ENCODE measurements at regions not wholly inside any gene's neighbourhood (a gene's known extent, or its start where the extent isn't known, plus 50 kb on each side); places are given as distances from the start of the nearest gene placed in this dataset.
"Not testable (repeated sequence)": the region's sequence is repeated elsewhere in the genome, so short reads cannot be mapped to it uniquely, and the experiment has no call there.

DNA sequence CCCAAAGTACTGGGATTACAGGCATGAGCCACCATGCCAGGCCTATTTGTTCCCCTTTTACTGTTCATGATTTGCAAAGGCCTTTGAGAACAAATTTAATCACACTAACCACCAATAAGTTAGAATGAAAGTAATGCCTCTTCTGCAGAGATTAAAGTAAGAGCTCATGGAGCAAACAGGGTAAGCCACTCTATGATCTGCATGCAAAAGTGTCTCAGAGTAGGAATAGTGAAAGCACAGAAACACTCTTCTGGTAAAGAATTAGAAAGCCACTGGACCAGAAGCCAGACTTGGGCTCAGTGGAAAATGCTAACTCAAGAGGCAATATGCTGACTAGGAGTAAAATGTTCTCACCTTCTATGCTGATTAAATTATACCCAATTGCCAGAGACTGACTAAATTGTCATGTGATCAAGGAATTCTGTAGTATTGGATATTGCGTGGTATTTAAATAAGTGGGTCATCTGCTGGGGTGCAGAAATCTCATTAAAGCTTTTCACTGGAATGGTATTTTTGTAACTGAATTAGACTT, 235.3 kb upstream of the ERBB4 start:
- DNase-seq (ENCODE audit: low read depth), result no peak

DNA sequence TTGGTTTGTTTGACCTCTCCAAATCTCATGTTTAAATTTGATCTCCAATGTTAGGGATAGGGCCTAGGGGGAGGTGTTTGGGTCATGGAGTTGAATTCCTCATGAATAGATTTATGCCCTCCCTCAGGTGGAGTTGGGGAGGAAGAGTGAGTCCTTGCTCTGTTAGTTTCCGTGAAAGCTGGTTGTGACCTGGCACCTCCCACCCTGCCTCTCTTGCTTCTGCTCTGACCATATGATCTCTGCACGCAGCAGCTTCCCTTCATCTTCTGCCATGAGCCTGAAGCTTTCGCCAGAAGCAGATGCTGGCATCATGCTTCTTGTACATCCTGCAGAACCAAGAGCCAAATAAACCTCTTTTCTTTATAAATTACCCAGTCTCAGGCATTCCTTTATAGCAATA, 231.6 kb upstream of the ERBB4 start:
- no peak for DNase-seq (ENCODE audit: low read depth)

DNA sequence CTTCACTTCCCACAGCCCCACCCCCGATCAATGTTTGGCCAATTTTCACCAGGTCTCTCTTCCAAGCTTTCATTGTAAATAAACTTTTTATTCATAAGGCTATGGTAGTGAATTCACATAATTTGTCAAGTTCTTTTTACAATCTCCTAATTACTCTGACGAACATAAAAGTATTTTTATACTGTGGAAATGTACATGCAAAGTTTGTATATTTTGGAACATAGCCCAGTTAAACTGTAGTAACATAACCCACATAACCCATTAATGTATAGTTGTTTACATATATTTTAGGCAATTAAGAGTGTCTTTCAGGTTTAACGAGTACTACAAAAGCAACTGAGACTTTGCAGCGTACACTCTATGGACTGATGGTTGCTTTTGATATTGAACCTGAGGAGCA, 228.3 kb upstream of the ERBB4 start:
- no peak for DNase-seq (ENCODE audit: low read depth)

DNA sequence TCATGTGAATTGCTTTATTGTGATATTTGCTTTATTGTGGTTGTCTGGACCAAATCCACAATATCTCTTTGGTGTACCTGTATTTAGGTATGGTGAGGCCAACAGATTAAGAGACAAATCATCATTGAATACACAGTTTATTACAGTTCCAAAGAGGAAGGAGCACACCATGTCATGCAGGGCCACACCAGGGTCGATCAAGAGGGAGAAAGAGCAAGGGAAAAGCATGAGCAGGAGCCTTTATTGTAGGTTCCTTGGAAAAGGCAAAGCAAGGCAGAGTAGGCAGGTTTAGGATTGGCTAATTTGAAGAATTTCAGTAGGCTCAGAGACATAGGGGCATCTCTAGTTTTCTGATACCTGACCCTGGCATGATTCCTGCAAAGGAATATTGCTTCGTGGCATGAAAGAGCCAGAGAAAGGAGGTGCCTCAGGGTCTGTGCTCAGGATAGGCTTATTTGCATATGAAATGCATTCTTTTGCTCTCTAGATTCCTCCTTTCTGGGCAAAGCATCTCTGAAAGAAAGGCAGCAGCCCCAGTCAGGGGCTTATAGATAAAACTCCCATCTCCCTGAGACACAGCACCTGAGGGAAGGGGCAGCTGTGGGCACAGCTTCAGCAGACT, 214.2 kb upstream of the ERBB4 start:
- no peak for DNase-seq (ENCODE audit: low read depth)

DNA sequence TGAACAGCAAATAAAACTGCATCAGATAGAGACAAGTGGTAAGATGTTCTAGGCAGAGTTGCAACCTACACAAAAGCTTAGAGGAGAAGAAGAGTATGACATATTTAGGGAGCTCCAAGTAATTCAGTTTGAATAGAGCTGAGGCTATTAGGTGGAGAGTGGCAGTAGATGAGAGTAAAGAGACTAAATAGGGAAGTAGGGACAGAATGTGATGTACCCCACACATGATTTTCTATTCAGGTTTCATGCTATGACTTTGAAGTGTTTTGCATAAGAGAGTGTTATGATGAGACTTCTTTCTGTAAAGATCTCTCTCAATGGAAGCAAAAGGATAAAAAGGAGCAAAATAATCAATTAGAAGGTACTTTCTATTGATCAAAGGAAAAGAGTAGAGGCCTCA, 206.8 kb upstream of the ERBB4 start:
- no peak for DNase-seq (ENCODE audit: low read depth)

DNA sequence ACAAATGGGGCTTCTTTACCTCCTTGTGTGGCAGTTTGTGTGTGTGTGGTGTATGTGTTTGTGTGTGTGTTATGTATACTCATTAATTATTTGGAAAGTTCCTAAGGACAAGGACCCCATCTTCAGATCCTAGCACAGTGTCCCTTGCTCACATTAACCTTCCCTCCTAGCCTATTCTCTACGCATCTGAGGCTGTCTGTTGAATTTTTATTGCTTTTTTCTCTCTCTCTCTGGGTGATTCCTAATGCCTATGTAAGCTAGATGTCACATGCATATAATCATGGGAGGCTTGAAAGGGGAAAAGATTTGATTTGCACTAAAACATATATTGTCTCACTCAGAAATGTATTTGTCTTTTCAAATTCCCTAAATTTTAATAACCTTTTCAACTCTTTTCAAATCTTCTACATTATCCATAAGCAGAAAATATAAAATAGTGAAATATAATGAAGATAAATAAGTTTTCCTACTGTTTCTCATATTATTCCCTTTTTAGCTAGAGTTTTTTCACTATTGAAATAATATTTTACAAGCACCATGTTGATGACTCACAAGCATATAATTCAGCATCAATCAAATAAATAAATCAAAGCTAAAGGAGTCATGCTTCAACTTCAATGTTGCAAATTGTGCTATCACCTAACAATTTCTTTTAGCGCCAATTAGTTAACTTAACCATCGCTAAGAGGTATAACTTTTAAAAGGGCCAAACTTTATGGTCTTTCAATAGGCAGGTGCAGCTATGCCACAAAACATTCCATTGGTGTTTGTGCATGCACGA, 199.0 kb upstream of the ERBB4 start:
- no peak for DNase-seq (ENCODE audit: low read depth)

DNA sequence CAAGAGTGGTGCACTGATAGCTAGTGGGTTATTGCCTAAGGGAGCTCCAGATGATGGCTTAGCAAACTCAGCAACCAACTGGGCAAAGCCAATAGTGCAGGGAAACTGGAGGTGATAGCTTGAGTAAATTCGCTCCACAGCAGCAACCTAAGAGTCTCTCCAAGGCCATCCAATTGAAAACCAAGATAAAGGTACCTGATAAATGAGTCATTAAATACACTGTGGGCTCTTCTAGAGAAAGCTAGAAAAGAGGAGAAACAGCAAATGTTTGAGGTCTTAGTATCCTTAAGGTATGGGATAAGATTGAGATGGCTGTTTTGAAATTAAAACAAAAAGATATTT, 197.8 kb upstream of the ERBB4 start:
- no peak for DNase-seq (ENCODE audit: low read depth)

DNA sequence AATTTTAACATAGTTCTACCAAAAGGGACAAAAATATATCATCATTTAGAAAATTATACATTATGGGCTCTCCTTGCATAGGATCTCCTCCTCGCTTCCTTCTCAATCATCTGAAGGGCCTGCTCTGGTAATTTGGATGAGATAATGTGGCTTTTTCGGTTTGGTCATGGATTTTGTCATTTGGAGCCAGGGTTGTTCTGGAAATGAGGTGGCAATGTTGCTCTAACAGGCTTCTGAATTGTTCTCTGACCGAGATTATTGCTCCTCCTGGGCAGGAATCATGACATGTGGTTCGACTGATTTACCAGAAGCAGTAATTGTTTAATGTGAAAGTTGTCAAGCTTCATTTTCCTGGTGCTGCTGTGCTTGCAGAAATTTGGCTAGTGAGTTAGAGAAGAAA, 194.7 kb upstream of the ERBB4 start:
- no peak for DNase-seq (ENCODE audit: low read depth)

DNA sequence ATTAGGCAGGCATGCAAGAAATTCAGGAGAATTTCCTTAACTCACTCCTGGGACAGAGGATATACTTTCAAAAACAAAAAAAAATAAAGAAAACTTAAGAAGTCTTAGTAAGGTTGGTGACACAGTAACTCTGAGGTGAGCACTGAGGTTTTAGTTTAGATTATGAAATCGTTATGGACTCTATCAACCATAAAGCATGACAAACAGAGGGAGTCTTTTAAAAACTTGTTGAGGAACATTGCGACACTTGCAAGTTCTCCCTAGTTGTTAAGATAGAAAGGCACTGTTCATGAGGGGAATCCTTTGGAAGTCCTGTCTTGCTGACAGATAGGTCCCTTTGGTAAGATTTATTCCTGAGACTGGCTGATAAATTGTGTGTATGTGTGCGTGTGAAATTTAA, 194.3 kb upstream of the ERBB4 start:
- DNase-seq (ENCODE audit: low read depth), result no peak

DNA sequence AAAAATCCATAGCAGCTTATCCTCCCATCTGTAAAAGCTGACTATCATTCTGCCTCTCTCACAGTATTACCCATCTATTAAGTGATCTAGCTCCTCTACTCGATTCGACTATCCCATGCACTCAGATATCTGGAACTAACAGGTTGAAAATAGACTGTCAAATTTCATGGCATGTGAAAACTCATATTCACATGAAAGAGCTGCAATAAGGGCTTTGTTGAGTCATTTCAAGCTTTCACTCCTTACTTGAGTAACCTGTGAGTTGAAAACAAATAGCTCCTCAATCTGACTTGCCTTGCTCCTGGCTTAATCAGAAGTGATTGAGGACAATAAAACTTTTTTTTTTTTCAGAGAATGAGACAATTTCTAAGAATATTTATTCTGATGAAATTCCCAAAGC, 192.4 kb upstream of the ERBB4 start:
- DNase-seq (ENCODE audit: low read depth), result no peak

DNA sequence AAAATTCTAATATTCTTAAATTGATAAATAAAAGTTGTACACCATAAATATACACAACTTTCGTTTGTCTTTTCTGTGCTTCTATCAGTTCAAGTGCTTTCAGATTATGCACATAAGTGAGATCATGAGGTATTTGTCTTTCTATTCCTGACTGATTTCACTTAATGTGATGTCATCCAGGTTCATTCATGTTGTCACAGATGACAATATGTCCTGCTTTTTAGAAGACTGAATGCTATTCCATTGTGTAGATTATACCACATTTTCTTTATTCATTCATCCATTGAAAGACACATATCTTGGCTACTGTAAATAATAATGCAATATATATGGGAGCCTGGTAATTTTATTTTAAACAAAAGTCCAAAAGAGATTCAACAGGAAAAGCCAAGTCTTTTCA, 190.1 kb upstream of the ERBB4 start:
- DNase-seq (ENCODE audit: low read depth), result no peak

DNA sequence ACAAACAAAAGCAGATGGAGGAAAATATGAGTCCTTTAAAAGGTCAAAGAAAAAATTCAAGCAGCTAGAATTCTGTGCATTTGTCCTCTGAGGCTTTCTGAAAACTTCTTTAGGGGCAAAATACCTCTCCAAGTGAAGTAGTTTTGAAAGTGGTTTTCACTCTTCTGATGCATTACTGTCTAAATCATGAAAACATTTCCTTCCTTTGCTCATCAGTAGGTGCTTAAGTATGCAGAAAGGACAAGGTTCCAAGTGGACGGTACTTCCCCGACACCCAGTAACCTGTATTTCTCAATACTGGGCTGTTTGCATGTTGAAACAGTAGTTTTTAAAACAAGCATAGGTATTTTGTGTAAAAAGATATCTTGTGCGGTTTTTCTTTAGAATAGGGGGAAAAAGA, 189.1 kb upstream of the ERBB4 start:
- DNase-seq (ENCODE audit: low read depth), result no peak

DNA sequence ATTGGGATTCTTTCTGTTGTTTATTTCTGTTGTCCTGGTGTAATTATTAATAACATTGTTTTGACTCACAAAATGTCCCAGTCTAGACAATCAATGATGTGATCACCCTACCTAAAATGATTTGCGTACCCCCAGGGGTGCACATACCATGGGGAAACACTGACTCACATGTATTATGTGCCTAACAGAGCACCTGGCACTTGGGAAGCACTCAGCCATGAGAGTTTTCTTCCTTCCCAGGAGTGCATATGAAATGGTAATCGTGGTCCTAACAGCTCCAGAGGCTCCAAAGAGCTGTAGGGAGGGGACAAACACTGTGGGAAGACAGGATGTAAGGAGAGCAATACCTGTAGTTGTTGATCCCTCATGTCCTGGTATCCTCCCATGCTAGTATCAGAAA, 187.8 kb upstream of the ERBB4 start:
- DNase-seq (ENCODE audit: low read depth), result no peak

DNA sequence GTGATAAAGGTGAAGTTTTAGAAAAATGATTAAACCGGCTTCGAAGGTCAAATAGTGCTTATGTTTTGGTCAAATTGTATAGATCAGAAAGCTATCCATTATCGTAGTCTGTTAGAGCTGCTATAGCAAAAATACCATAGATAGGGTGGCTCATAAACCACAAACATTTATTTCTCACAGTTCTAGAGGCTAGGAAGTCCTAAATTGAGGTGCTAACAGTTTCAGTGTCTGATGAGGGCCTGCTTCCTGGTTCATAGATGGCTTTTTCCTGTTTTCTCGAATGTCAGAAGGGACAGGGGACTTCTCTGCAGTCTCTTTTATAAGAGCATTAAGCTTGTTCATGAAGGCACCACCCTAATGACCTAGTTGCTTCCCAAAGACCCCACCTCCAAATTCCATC, 186.6 kb upstream of the ERBB4 start:
- DNase-seq (ENCODE audit: low read depth), result no peak

DNA sequence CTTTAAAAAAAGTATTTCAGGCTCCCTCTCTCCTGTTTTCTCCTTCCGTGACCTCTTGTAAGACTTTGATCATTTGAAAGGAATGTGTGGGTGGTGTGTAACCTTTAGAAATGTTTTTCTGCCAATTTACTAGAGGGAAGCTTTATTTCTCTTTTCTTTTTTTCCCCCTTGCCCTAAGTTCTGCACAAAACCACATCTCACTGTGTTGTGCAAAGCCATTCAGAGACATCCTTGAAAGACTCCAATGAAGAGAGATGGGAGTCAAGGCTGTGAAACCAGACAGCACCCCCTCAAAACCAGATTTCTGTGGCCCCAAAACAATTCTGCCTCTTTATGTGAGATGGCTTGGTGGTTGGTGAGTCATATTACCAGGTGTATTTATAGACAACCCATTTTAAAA, 184.6 kb upstream of the ERBB4 start:
- no peak for DNase-seq (ENCODE audit: low read depth)

DNA sequence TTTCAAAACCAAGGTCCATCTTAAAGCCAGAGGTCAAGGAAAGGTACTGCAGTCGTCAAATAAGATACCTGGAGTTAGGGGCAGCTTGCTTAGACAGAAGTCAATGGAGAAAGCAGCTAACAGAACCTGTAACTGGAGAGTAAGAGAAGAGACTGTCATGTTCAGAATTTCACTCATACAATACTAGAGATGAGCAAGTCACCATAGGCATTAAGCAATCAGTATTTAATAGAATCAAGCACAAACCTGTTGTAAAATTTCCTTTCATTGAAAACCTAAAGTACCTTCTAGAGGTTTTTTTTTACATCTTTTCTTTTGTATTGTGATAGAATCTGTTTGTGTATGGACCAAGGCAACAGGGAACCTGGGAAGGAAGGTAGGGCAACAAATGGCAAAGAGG, 183.4 kb upstream of the ERBB4 start:
- DNase-seq (ENCODE audit: low read depth), result no peak

DNA sequence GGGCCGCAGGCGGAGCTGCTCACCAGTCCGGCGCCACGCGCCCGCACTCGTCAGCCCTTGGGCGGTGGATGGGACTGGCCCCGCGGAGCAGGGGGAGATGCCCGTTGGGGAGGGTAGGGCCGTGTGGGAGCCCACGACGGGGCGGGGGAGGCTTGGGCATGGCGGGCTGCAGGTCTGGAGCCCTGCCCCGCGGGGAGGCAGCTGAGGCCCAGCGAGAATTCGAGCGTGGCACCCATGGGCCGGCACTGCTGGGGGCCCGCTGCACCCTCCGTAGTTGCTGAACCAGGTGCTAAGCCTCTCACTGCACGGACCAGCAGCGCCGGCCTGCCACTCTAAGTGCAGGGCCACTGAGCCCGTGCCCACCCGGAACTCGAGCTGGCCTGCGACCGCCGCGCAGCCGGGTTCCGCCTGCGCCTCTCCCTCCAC, 182.4 kb upstream of the ERBB4 start:
- no peak for DNase-seq (ENCODE audit: low read depth)

DNA sequence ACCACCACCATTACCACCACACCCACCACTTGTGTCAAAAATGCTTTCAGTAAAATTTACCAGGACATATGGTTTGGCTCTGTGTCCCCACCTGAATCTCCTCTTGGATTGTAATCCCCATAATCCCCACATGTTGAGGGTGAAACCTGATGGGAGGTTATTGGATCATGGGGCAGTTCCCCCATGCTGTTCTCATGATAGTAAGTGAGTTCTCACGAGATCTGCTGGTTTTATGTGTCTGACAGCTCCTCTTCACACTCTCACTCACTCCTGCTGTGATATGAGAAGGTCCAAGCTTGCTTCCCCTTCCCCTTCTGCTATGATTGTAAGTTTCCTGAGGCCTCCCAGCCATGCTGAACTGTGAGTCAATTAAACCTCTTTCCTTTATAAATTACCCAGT, 176.8 kb upstream of the ERBB4 start:
- DNase-seq (ENCODE audit: low read depth), result not testable (repeated sequence)

DNA sequence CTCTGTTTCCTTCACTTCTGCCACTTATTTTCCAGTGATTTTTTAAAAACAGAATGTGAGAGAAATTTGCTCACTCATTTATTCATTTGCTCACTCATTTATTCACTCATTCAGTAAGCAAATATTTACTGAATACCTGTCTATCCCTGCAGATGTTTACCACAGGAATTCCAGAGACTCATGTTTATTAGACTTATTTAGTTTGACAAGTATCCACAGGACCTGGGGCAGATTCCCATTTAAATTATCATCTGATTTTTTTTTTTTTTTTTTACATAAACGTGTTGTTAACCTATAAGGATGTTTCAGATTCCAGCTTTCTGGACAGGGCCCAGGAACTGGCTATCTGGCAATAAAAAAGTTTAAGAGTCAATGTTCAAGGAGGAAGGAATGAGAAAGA, 175.1 kb upstream of the ERBB4 start:
- DNase-seq (ENCODE audit: low read depth), result no peak

DNA sequence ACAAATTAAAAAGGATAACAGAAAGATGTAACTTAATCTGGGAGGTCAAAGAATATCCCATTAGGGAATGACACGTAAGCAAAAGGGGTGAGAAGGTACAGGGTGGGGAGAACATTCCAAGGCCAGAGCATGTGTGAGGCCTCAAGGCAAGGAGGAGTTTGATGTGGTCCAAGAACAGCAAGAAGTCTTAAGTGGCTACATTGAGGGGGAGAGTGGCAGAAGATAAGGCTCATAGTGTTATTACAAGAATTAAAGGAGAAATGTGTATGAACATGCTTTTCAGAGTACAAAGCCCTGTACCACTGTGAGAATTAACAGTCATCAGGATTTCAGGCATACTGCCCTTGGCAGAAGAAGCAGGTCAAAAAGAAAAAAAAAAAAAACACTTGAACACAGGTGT, 174.4 kb upstream of the ERBB4 start:
- DNase-seq (ENCODE audit: low read depth), result no peak

DNA sequence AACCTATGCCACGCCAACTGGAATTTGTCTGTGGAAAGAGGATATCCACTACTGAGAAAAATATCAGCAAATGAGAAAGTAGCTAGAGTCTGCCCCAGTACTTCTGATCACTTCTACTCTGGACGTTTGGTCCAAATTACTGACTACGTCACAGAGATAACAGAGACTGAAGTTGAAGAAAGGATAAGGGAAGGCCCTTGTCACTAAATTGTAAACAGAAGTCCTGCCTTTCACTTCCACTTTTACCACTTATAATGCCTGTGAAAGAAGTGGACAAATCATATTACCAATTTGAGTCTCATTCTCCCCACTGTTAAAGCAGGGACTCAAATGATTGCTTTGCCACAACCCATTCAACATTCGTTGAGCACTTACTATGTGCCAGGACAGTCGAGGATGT, 173.9 kb upstream of the ERBB4 start:
- DNase-seq (ENCODE audit: low read depth), result no peak

DNA sequence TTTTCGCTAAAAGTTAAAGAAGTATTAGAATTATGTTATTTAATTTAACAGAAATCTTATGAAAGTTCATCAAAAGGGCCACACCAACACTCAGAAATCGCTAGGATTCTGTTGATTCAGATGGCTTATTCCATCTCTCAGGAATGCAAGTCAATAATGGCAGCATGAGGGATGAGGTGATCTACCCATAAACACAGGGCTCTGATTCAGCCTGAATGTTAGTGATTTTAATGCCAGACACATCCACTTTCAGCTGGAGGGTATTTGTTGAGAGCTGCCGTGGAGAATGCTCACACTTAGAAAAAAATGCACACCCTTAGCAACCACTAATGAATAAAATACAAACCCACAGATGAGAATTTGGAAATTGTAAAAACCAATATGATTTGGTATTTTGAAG, 173.3 kb upstream of the ERBB4 start:
- no peak for DNase-seq (ENCODE audit: low read depth)

DNA sequence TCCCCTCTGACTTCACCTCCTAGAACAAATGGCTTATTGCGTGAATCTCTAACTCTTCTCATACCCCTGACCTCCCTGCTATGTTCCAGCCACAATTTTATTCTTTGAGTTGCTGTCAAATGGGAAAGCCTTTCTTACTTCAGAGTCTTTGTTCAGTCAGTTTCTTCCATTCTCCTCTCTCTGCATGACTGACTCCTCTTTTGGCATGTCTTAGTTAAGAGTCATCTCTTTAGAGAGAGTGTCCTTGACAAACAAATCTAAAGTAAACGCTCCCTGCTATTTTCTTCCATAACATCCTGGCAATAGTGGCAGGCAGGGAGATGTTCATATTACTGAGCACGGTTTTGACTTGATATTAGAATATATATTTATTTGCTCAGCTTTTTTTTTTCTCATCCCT, 170.7 kb upstream of the ERBB4 start:
- DNase-seq (ENCODE audit: low read depth), result no peak

DNA sequence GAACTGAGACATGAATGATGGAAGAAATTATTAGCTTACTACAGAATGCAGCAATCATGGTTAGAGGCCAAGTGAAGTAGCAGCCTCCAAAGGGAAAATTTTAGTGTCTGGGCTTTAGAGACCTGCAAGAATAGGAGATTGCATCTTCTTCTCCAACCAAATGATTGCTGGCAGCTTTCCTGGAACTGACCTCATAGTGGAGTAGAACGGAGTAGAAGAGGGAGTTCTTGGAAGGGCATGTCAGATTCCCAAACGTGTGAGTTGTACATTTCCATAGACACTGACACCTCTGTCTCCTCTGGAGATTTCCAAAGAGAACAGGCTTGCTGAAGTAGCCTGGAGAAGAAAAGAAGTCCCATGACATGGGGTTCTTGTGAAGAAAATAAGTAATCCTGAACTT, 169.8 kb upstream of the ERBB4 start:
- DNase-seq (ENCODE audit: low read depth), result no peak

All from stimulated activated CD8-positive, alpha-beta memory T cell treated with anti-CD3 and anti-CD28 coated beads, Interleukin-15, amount 100 ng/mL, for 24 hours (primary cell).